ENCODE measurements at regions not wholly inside any gene's neighbourhood (a gene's known extent, or its start where the extent isn't known, plus 50 kb on each side); places are given as distances from the start of the nearest gene placed in this dataset.
"Not testable (repeated sequence)": the region's sequence is repeated elsewhere in the genome, so short reads cannot be mapped to it uniquely, and the experiment has no call there.

GRCh38 chr5:148744380-148744779 is 82.0 kb upstream of the ADRB2 start:
- not testable (repeated sequence) for DNase-seq

GRCh38 chr5:148746826-148747535 is 79.4 kb upstream of the ADRB2 start:
- no peak for DNase-seq

GRCh38 chr5:148747536-148747906 is 78.9 kb upstream of the ADRB2 start:
- DNase-seq = no peak

- no peak for DNase-seq
Observed at GRCh38 chr5:148748702-148749392, 77.6 kb upstream of the ADRB2 start.

- DNase-seq = no peak
Observed at GRCh38 chr5:148750614-148751013, 75.8 kb upstream of the ADRB2 start.

GRCh38 chr5:148751025-148751424 is 75.4 kb upstream of the ADRB2 start:
- DNase-seq = no peak

- not testable (repeated sequence) for DNase-seq
Observed at GRCh38 chr5:148752375-148752774, 74.0 kb upstream of the ADRB2 start.

GRCh38 chr5:148759101-148759500 is 67.3 kb upstream of the ADRB2 start:
- no peak for DNase-seq

- no peak for DNase-seq
Observed at GRCh38 chr5:148760945-148761638, 65.3 kb upstream of the ADRB2 start.

GRCh38 chr5:148763996-148764395 is 62.4 kb upstream of the ADRB2 start:
- no peak for DNase-seq

GRCh38 chr5:148765061-148765460 is 61.4 kb upstream of the ADRB2 start:
- no peak for DNase-seq

GRCh38 chr5:148768806-148769415 is 57.5 kb upstream of the ADRB2 start:
- DNase-seq = no peak

GRCh38 chr5:148769941-148770340 is 56.5 kb upstream of the ADRB2 start:
- no peak for DNase-seq

GRCh38 chr5:148774313-148774712 is 52.1 kb upstream of the ADRB2 start:
- DNase-seq = no peak

GRCh38 chr5:148776261-148776660 is 50.1 kb upstream of the ADRB2 start:
- no peak for DNase-seq
